ENCODE measurements at regions not wholly inside any gene's neighbourhood (a gene's known extent, or its start where the extent isn't known, plus 50 kb on each side); places are given as distances from the start of the nearest gene placed in this dataset.
"Not testable (repeated sequence)": the region's sequence is repeated elsewhere in the genome, so short reads cannot be mapped to it uniquely, and the experiment has no call there.

GRCh38 chr5:101206534-101206933 is 303.5 kb upstream of the ST8SIA4 start:
- no peak for TF ChIP-seq CTCF (conservative IDR thresholded peaks at IDR 0.05)
- no peak overlapping the region for H3K27ac ChIP-seq

- not testable (repeated sequence) for H3K27ac ChIP-seq
These were observed 302.0 kb upstream of the ST8SIA4 start for GRCh38 chr5:101205065-101205464.

- not testable (repeated sequence) for H3K27ac ChIP-seq
These were observed 277.3 kb upstream of the ST8SIA4 start for GRCh38 chr5:101180365-101180764.

DNA sequence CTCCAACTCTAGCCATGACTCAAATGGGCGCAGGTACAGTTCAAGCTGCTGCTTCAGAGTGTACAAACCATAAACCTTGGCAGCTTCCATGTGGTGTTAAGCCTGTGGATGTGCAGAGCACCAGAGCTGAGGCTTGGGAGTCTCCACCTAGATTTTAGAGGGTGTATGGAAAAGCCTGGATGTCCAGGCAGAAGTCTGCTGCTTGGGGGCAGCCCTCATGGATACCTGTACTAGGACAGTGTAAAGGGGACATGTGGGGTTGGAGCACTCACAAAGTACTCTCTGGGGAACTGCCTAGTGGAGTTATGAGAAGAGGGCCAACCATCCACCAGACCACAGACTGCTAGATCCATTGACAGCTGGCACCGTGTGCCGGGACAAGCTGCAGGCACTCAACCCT is 273.5 kb upstream of the ST8SIA4 start:
- no peak for TF ChIP-seq CTCF (conservative IDR thresholded peaks at IDR 0.05)
- no peak overlapping the region for H3K27ac ChIP-seq

DNA sequence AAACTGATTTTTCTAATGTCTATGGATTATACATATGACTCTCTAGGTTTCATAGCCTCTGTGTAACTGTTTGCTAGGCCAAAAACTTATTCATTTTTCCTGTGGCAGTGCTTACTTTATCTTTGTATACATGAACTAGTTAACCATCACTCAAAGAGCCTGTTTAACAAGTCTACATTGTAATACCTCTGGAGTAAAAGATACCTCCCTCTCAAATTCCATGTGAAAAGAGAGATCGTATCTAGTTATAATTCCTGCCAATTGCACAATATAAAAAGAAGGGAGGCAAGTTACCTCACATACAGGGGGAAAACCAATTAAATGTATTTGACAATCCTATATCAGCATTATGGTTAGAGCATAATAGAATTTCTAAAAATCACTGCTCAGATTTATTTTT is 271.9 kb upstream of the ST8SIA4 start:
- TF ChIP-seq CTCF (conservative IDR thresholded peaks at IDR 0.05) = no peak
- H3K27ac ChIP-seq = no peak overlapping the region

DNA sequence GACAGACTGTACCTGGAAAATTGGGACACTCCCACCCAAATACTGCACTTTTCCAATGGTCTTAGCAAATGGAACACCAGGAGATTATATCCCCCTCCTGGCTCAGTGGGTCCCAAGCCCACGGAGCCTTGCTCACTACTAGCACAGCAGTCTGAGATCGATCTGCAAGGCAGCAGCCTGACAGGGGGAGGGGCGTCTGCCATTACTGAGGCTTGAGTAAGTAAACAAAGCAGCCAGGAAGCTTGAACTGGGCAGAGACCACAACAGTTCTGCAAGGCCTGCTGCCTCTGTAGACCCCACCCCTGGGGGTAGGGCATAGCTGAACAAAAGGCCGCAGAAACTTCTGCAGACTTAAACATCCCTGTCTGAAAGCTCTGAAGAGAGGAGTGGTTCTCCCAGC is 260.0 kb upstream of the ST8SIA4 start:
- no peak for TF ChIP-seq CTCF (conservative IDR thresholded peaks at IDR 0.05)
- no peak overlapping the region for H3K27ac ChIP-seq

GRCh38 chr5:101160002-101160401 is 256.9 kb upstream of the ST8SIA4 start:
- TF ChIP-seq CTCF (conservative IDR thresholded peaks at IDR 0.05) = no peak
- H3K27ac ChIP-seq = no peak overlapping the region

DNA sequence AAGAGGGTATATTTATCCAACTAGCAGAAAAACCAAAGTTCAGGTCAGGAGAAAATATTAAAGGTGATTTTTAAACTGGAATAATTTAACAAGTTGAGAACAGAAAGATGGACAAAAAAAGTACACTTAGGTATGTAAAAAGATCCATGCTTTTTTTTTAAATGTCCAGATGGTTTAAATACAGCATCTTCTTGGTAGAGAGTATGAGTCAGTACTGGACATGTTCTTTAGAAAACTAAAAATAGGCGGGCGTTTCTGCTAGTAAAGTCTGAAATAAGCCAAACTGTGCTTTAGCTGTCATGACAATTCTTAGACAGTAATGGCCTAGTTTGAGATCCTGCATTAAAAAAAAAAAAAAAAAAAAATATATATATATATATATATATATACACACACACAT is 255.9 kb upstream of the ST8SIA4 start:
- H3K27ac ChIP-seq = no peak overlapping the region
- no peak for TF ChIP-seq CTCF (conservative IDR thresholded peaks at IDR 0.05)

GRCh38 chr5:101153526-101153925 is 250.4 kb upstream of the ST8SIA4 start:
- no peak for TF ChIP-seq CTCF (conservative IDR thresholded peaks at IDR 0.05)
- H3K27ac ChIP-seq = no peak overlapping the region

Data from VCaP (cell line).